PC-9 (cell line): ENCODE measurements at regions not wholly inside any gene's neighbourhood (a gene's known extent, or its start where the extent isn't known, plus 50 kb on each side); places are given as distances from the start of the nearest gene placed in this dataset.

Experiments used
- BruUV-seq: library from RNA; stranded (reverse); fragments of 400-500 nt; replicated peaks from 2 replicates; lab custom pipeline; 2021; lab: Mats Ljungman, UMichigan
- CTCF ChIA-PET: fragments of 300-600 bp; sonication (Branson Sonifier 250); formaldehyde crosslinking; loops from one replicate; lab custom pipeline; 2022; ENCODE audit warnings: antibody characterized with exemption; lab: Charles Lee
- POLR2A ChIA-PET: fragments of 300-600 bp; sonication (Branson Sonifier 250); formaldehyde crosslinking; loops from one replicate; lab custom pipeline; 2022; ENCODE audit warnings: antibody characterized with exemption; ENCODE audit not compliant: unreplicated experiment; lab: Charles Lee
- DNase-seq, 2 experiments: peaks; one replicate each; pipeline versions ENCODE4 v3.0.0 to v3.0.0-alpha.2; 2015 to 2022; ENCODE audit warnings: mixed read lengths in 1 of 2
- H2AFZ ChIP-seq: fragments of 200-600 bp; sonication (generic); 2 replicates; pipeline ENCODE4 v1.8.1; 2017; ENCODE audit warnings: antibody characterized with exemption
- H3F3A ChIP-seq: fragments of 200-600 bp; sonication (generic); 2 replicates; pipeline ENCODE4 v1.8.1; 2017; ENCODE audit warnings: antibody characterized with exemption, mild to moderate bottlenecking, low read depth; ENCODE audit not compliant: insufficient read depth
- H3K27ac ChIP-seq: fragments of 200-600 bp; sonication (generic); 2 replicates; pipeline ENCODE4 v1.6.1; 2016; ENCODE audit warnings: mixed run types
- H3K27me3 ChIP-seq: fragments of 200-600 bp; sonication (generic); 2 replicates; pipeline ENCODE4 v1.6.1; 2016; ENCODE audit warnings: low read depth, mixed run types; ENCODE audit not compliant: insufficient read depth
- H3K36me3 ChIP-seq: fragments of 200-600 bp; sonication (generic); 2 replicates; pipeline ENCODE4 v1.6.1; 2016; ENCODE audit warnings: low read depth, mixed run types
- H3K4me1 ChIP-seq: fragments of 200-600 bp; sonication (generic); replicated peaks from 2 replicates; pipeline ENCODE4 v1.6.1; 2016; ENCODE audit warnings: mixed run types; ENCODE audit not compliant: insufficient read depth
- H3K4me2 ChIP-seq: fragments of 200-600 bp; sonication (generic); 2 replicates; pipeline ENCODE4 v1.6.1; 2017; ENCODE audit warnings: mixed run types
- H3K4me3 ChIP-seq: fragments of 200-600 bp; sonication (generic); 2 replicates; pipeline ENCODE4 v1.6.1; 2016; ENCODE audit warnings: mixed run types
- H3K79me2 ChIP-seq: fragments of 200-600 bp; sonication (generic); 2 replicates; pipeline ENCODE4 v1.6.1; 2017; ENCODE audit warnings: low read depth, mixed run types
- H3K9me2 ChIP-seq: fragments of 200-600 bp; sonication (generic); 2 replicates; pipeline ENCODE4 v1.8.1; 2017; ENCODE audit warnings: mild to moderate bottlenecking; ENCODE audit not compliant: insufficient read depth
- H3K9me3 ChIP-seq: fragments of 200-600 bp; sonication (generic); 2 replicates; pipeline ENCODE4 v1.8.1; 2016; ENCODE audit warnings: low read depth; ENCODE audit not compliant: insufficient read depth
- H4K20me1 ChIP-seq: fragments of 200-600 bp; sonication (generic); 2 replicates; pipeline ENCODE4 v1.8.1; 2017; ENCODE audit not compliant: insufficient read depth
- CTCF ChIP-seq: fragments of 200-600 bp; sonication (generic); conservative IDR thresholded peaks from 2 replicates; pipeline ENCODE4 v1.6.1; 2017; ENCODE audit warnings: mixed run types, antibody characterized with exemption, mild to moderate bottlenecking, moderate library complexity
- EZH2 ChIP-seq: fragments of 200-600 bp; sonication (generic); IDR thresholded peaks from 2 replicates; pipeline ENCODE4 v1.8.0; 2017; ENCODE audit warnings: antibody characterized with exemption, low read depth
- intact Hi-C: fragments of 100-400 bp; cut with micrococcal nuclease; formaldehyde crosslinking; loops from one replicate; pipeline ENCODE4 v1.10.0; 2022; ENCODE audit not compliant: unreplicated experiment

- POLR2A ChIA-PET: no interaction called here
- H3F3A ChIP-seq: no peaks in the 10 kb centered on the region
- H3K79me2 ChIP-seq: no peaks in the 10 kb centered on the region
- no peak overlapping the region for H3K27ac ChIP-seq
- no peaks in the 10 kb centered on the region for H3K27me3 ChIP-seq
- H3K4me1 ChIP-seq: no peaks in the 10 kb centered on the region
- no peaks in the 10 kb centered on the region for H4K20me1 ChIP-seq
- intact Hi-C loops: loop anchor here (10.0 kb wide), 1 partner anchor 201 kb away; no protein-coding TSS in a partner anchor
- no peak overlapping the region for H3K4me3 ChIP-seq
- no peak for TF ChIP-seq EZH2
- no peak for TF ChIP-seq CTCF
- no peaks in the 10 kb centered on the region for H3K9me2 ChIP-seq
- H3K9me3 ChIP-seq: no peaks in the 10 kb centered on the region
- no peak for DNase-seq
- no TSS peak for BruUV-seq
- no peak overlapping the region for H2AFZ ChIP-seq
- CTCF ChIA-PET: no interaction called here
- no peaks in the 10 kb centered on the region for H3K36me3 ChIP-seq
- no peak overlapping the region for H3K4me2 ChIP-seq
Observed at GRCh38 chr5:88955403-88955802, 72.4 kb upstream of the MEF2C start.

GRCh38 chr5:88954511-88954910 is 71.5 kb upstream of the MEF2C start:
- ChIA-PET CTCF (no interaction called here), POLR2A (no interaction called here)
- H3K9me2 ChIP-seq: no peaks in the 10 kb centered on the region
- no peaks in the 10 kb centered on the region for H3F3A ChIP-seq
- DNase-seq: no peak
- H3K36me3 ChIP-seq: no peaks in the 10 kb centered on the region
- no peak overlapping the region for H2AFZ ChIP-seq
- TF ChIP-seq EZH2 (no peak), CTCF (no peak)
- intact Hi-C loops: loop anchor here (10.0 kb wide), 1 partner anchor 200 kb away; no protein-coding TSS in a partner anchor
- H3K27ac ChIP-seq: no peak overlapping the region
- BruUV-seq: no TSS peak
- no peaks in the 10 kb centered on the region for H3K79me2 ChIP-seq
- no peaks in the 10 kb centered on the region for H3K27me3 ChIP-seq
- no peaks in the 10 kb centered on the region for H3K4me1 ChIP-seq
- no peaks in the 10 kb centered on the region for H4K20me1 ChIP-seq
- H3K9me3 ChIP-seq: no peaks in the 10 kb centered on the region
- no peak overlapping the region for H3K4me3 ChIP-seq
- H3K4me2 ChIP-seq: no peak overlapping the region

GRCh38 chr5:88952996-88953643 is 70.1 kb upstream of the MEF2C start:
- Histone ChIP-seq H3K36me3 (no peaks in the 10 kb centered on the region), H3K79me2 (no peaks in the 10 kb centered on the region), H3K27me3 (no peaks in the 10 kb centered on the region), H4K20me1 (no peaks in the 10 kb centered on the region), H3K4me3 (no peak overlapping the region), H3K27ac (no peak overlapping the region), H3K9me3 (no peaks in the 10 kb centered on the region), H3K4me2 (no peak overlapping the region), H3F3A (no peaks in the 10 kb centered on the region), H3K9me2 (no peaks in the 10 kb centered on the region), H2AFZ (no peak overlapping the region), H3K4me1 (no peaks in the 10 kb centered on the region)
- BruUV-seq: no TSS peak
- no peak for DNase-seq
- TF ChIP-seq EZH2 (no peak), CTCF (no peak)
- ChIA-PET CTCF (no interaction called here), POLR2A (no interaction called here)
- intact Hi-C loops: loop anchor here (10.0 kb wide), 1 partner anchor 198 kb away; no protein-coding TSS in a partner anchor
